HFFc6 (cell line): ENCODE measurements at regions not wholly inside any gene's neighbourhood (a gene's known extent, or its start where the extent isn't known, plus 50 kb on each side); places are given as distances from the start of the nearest gene placed in this dataset.

Source experiments
- DNase-seq: peaks from one replicate; pipeline ENCODE4 v3.0.0-alpha.2; 2018
- H3K27ac Mint-ChIP-seq: 2 replicates; pipeline ENCODE4 v1.8.0; 2020; ENCODE audit warnings: mild to moderate bottlenecking, mixed read lengths
- H3K27me3 Mint-ChIP-seq: 2 replicates; pipeline ENCODE4 v1.8.0; 2021; ENCODE audit warnings: mild to moderate bottlenecking, moderate library complexity, mixed read lengths; ENCODE audit not compliant: insufficient read depth
- H3K36me3 Mint-ChIP-seq: 2 replicates; pipeline ENCODE4 v1.8.0; 2021; ENCODE audit warnings: low read depth, mixed read lengths
- H3K4me1 Mint-ChIP-seq: 2 replicates; pipeline ENCODE4 v1.8.0; 2020; ENCODE audit warnings: low read depth, mixed read lengths
- H3K4me3 Mint-ChIP-seq: 2 replicates; pipeline ENCODE4 v1.8.0; 2020; ENCODE audit warnings: mild to moderate bottlenecking, moderate library complexity, mixed read lengths
- H3K9me3 Mint-ChIP-seq: 2 replicates; pipeline ENCODE4 v1.8.0; 2020; ENCODE audit warnings: mild to moderate bottlenecking, mixed read lengths
- TF ChIP-seq, protein P1 (sequence below): fragments of 200-600 bp; sonication (generic); IDR thresholded peaks from 2 replicates; pipeline ENCODE4 v1.5.0; 2021; ENCODE audit warnings: antibody characterized with exemption, mild to moderate bottlenecking

DNA sequence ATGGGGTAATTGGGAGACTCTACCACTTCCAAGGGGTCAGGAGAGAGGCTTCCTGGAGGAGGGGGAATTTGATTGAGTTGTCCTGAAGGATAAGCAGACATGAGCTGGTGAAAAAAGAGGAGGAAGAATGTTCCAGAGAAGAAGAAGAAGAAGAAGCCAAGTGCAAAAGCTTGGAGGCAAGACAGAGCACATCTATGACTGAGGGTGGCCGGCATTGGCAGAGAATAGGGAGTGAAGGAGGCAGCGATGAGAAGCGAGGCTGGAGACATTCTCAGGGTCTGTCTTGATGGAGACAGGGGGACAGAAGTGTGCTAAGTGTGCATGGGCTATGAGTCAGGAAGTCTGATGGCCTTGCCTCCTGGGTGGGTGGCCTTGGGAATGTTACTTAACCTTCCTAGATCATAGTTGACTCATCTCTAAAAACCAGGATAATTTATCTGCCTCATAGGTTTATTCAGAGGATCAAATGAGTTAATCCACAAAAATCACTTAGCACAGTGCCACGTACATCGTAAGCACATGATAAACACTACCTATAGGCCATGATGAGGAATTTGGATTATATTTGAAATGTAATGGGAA, 171.7 kb downstream of the ABCC12 start:
- H3K36me3 Mint-ChIP-seq = no peaks in the 10 kb centered on the region
- H3K4me3 Mint-ChIP-seq = no peak overlapping the region
- peaks cover 12% of the 10 kb centered on the region for H3K4me1 Mint-ChIP-seq
- H3K27ac Mint-ChIP-seq = no peak overlapping the region
- DNase-seq = no peak
- TF ChIP-seq, protein P1, sequence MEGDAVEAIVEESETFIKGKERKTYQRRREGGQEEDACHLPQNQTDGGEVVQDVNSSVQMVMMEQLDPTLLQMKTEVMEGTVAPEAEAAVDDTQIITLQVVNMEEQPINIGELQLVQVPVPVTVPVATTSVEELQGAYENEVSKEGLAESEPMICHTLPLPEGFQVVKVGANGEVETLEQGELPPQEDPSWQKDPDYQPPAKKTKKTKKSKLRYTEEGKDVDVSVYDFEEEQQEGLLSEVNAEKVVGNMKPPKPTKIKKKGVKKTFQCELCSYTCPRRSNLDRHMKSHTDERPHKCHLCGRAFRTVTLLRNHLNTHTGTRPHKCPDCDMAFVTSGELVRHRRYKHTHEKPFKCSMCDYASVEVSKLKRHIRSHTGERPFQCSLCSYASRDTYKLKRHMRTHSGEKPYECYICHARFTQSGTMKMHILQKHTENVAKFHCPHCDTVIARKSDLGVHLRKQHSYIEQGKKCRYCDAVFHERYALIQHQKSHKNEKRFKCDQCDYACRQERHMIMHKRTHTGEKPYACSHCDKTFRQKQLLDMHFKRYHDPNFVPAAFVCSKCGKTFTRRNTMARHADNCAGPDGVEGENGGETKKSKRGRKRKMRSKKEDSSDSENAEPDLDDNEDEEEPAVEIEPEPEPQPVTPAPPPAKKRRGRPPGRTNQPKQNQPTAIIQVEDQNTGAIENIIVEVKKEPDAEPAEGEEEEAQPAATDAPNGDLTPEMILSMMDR = no peak
- H3K9me3 Mint-ChIP-seq = no peaks in the 10 kb centered on the region
- peaks cover 9% of the 10 kb centered on the region for H3K27me3 Mint-ChIP-seq

DNA sequence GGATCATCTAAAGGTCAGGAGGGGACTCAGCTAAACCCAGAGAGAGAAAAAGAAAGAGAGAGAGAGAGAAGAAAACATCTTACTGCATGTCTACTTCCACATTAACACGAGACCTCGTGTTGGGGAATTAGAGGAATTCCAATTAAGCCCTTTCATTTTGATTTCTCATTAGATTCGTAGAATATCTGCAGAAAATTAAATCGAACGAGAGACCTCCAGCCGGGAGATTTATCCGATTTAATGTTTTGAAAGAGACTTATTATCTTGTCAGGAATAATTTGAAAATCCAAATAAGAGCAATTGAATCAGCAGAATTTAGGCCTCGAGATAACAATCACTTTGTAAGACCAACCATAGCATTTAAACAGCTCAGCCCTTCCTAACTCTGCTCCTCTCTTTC, 175.6 kb downstream of the ABCC12 start:
- H3K27me3 Mint-ChIP-seq = peaks cover 12% of the 10 kb centered on the region
- no peak overlapping the region for H3K4me3 Mint-ChIP-seq
- H3K9me3 Mint-ChIP-seq = no peaks in the 10 kb centered on the region
- no peaks in the 10 kb centered on the region for H3K36me3 Mint-ChIP-seq
- H3K4me1 Mint-ChIP-seq = peaks cover 8% of the 10 kb centered on the region
- no peak for DNase-seq
- no peak overlapping the region for H3K27ac Mint-ChIP-seq
- TF ChIP-seq, protein P1 = no peak

DNA sequence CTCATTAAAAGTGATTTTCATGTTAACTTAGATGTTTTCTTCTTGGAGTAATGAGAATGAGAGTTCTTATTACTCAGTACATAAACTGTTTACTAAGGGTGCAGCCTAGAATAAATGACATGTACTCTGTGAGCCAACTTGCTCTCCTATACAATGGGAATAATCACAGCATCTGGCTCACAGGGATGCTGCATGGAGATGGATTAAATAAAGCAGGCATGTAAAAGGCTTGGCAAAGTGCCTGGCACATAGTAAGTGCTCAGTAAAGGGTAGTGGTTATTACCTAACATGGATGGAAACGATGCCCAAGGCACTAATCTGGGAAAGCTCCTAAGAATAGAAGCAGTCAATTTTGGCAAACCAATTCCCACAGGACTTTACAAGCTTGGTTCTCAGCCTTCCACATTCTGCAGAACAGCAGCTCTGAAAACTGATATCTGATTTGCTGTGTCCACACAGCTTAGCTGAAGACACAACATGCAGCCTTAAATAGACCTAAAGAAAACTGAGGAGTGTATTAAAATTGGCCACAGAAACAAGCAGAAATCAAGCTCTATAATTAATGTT, 176.1 kb downstream of the ABCC12 start:
- H3K27me3 Mint-ChIP-seq = peaks cover 12% of the 10 kb centered on the region
- H3K9me3 Mint-ChIP-seq = no peaks in the 10 kb centered on the region

DNA sequence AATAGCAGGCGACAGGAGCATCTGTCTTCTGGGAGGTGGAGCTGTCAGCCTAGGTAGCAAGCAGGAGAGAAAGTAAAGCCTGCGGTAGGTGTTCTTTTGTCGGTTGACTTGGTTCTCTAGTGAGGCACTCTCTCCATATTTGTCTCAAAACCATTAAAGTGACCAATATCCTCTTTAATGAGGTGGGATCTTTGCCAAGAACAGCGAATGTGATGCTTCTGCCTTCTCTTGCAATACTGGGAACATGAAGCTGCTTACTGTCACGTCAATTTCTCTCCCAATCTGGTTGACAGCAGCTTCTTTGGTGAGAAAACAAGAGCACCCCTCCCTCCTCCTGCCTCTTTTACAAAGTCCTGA, 176.7 kb downstream of the ABCC12 start:
- no peak overlapping the region for H3K27ac Mint-ChIP-seq
- TF ChIP-seq, protein P1 = no peak

More for the DNA sequence above, 176.1 kb downstream of the ABCC12 start:
- no peak for DNase-seq
- Mint-ChIP-seq H3K36me3 (no peaks in the 10 kb centered on the region), H3K27ac (no peak overlapping the region), H3K4me3 (no peak overlapping the region), H3K4me1 (peaks cover 6% of the 10 kb centered on the region; the same call in 1 of the 2 replicates)
- TF ChIP-seq, protein P1 = no peak

DNA sequence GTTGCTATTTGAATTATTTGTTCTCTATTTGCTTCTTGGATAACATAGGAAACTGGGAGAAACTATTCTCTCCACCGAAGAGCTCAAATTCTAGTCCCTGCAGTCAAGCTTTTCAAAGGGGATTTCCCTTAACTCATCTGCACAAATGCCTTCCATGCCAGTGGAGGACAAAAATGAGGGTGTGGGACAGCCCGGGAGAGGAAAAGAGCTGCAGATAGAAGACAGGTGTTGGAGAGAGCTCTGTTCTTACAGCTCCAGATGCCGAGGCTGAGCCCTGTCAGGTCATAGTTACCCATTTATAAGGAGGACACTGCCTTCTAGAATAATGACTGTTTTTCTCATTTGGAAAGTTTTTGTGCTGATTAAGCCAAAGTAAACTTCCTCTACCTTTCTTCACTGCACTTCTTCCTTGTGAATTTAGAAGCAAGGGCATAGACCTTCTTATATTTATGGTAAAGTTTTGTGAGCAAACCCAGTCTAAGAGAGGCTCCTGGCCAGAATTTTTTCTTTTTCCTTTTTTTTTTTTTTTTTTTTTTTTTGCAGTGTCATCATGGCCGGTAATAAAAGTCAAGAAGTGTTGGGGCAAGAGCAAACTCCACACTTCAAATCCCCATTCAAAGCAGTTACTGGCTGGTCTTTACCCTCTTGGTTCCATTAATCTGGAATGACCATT, 177.2 kb downstream of the ABCC12 start:
- no peak overlapping the region for H3K27ac Mint-ChIP-seq
- no peak for DNase-seq
- no peaks in the 10 kb centered on the region for H3K36me3 Mint-ChIP-seq
- H3K4me3 Mint-ChIP-seq = no peak overlapping the region
- TF ChIP-seq, protein P1 = no peak
- H3K9me3 Mint-ChIP-seq = no peaks in the 10 kb centered on the region
- H3K4me1 Mint-ChIP-seq = no peaks in the 10 kb centered on the region
- peaks cover 7% of the 10 kb centered on the region for H3K27me3 Mint-ChIP-seq

More for the DNA sequence above, 176.7 kb downstream of the ABCC12 start:
- H3K36me3 Mint-ChIP-seq = no peaks in the 10 kb centered on the region
- H3K9me3 Mint-ChIP-seq = no peaks in the 10 kb centered on the region
- H3K27me3 Mint-ChIP-seq = peaks cover 10% of the 10 kb centered on the region
- H3K4me1 Mint-ChIP-seq = peaks cover 2% of the 10 kb centered on the region; the same call in 1 of the 2 replicates
- no peak overlapping the region for H3K4me3 Mint-ChIP-seq
- DNase-seq = no peak
